Right lobe of liver (tissue), 4 donors: ENCODE measurements at regions not wholly inside any gene's neighbourhood (a gene's known extent, or its start where the extent isn't known, plus 50 kb on each side); places are given as distances from the start of the nearest gene placed in this dataset.

ENCODE experiments used
- CTCF ChIP-seq, 4 donors: fragments of 200-600 bp in 3 of 4; fragments of 450-650 bp in 1 of 4; IDR thresholded peaks; one replicate each; pipeline versions ENCODE4 v1.5.1 to v1.8.0; 2016 to 2022; ENCODE audit warnings: antibody characterized with exemption in 4 of 4, mild to moderate bottlenecking in 2 of 4
- POLR2A ChIP-seq: fragments of 450-650 bp; IDR thresholded peaks from one replicate; pipeline ENCODE4 v1.6.1; 2017; ENCODE audit warnings: antibody characterized with exemption, mild to moderate bottlenecking
- donor health status: DM: no; HTN: no; CAD: no.
- donor health status: DM: no; HTN: no; CAD: no.
- donor health status: DM: no; HTN: yes; CAD: no.

- no peak for TF ChIP-seq CTCF (IDR thresholded peaks at IDR 0.05)
- TF ChIP-seq POLR2A = no peak
Measured at GRCh38 chr18:6542296-6542695, 127.6 kb upstream of the L3MBTL4 start.
